GM12878 (cell line): ENCODE measurements at regions not wholly inside any gene's neighbourhood (a gene's known extent, or its start where the extent isn't known, plus 50 kb on each side); places are given as distances from the start of the nearest gene placed in this dataset.

Experiments used
- ATAC-seq: fragments of 200-7000 bp; cut with Tn5 transposase; 3 replicates; pipeline ENCODE4 v1.9.1; 2020; ENCODE audit warnings: mild to moderate bottlenecking, moderate library complexity
- BruUV-seq: library from RNA; stranded (reverse); fragments of 400-500 nt; replicated peaks from 2 replicates; lab custom pipeline; 2021; lab: Mats Ljungman, UMichigan
- CTCF ChIA-PET: fragments of 300-600 bp; sonication (Branson Sonifier 250); formaldehyde crosslinking; extraction: SDS; loops from one replicate; lab custom pipeline; 2021; ENCODE audit warnings: inconsistent platforms; lab: Yijun Ruan, JAX
- POLR2A ChIA-PET: fragments of 350-600 bp; formaldehyde crosslinking; extraction: SDS; loops from one replicate; lab custom pipeline; 2021; ENCODE audit warnings: inconsistent platforms; lab: Charles Lee
- RAD21 ChIA-PET: fragments of 300-600 bp; sonication (Branson Sonifier 250); formaldehyde crosslinking; loops from one replicate; lab custom pipeline; 2023; ENCODE audit warnings: antibody characterized with exemption; ENCODE audit not compliant: unreplicated experiment; lab: Charles Lee
- SMC1A ChIA-PET: fragments of 300-600 bp; sonication (Branson Sonifier 250); formaldehyde crosslinking; loops from one replicate; lab custom pipeline; 2023; ENCODE audit not compliant: unreplicated experiment, uncharacterized antibody; lab: Charles Lee
- DNase-seq: peaks from one replicate; pipeline ENCODE4 v3.0.0-alpha.2; 2011; ENCODE audit warnings: low read depth, low spot score
- FAIRE-seq: peaks from 3 replicates; lab custom pipeline; 2011; peaks lifted over from hg19 to GRCh38; lab: Jason Lieb, UNC
- H2AFZ ChIP-seq: 2 replicates; pipeline ENCODE4 v1.6.0; 2011; ENCODE audit warnings: low read depth, low read length, control low read depth; ENCODE audit not compliant: control insufficient read depth
- H3K27ac ChIP-seq: 2 replicates; pipeline ENCODE4 v1.5.1; 2011; ENCODE audit warnings: control low read depth; ENCODE audit not compliant: control insufficient read depth, insufficient read depth
- H3K27me3 ChIP-seq, 2 experiments: replicated peaks in 1 of 2; 2 replicates each; pipeline versions ENCODE4 v1.6.0 to v1.6.1; 2011; ENCODE audit warnings: low read length in 1 of 2; ENCODE audit not compliant: control insufficient read depth in 2 of 2, insufficient read depth in 2 of 2
- H3K36me3 ChIP-seq, 2 experiments: 2 replicates each; pipeline ENCODE4 v1.5.1; 2011; ENCODE audit warnings: low read length in 1 of 2; ENCODE audit not compliant: control insufficient read depth in 2 of 2, insufficient read depth in 2 of 2
- H3K4me1 ChIP-seq: 2 replicates; pipeline ENCODE4 v1.6.1; 2011; ENCODE audit warnings: mild to moderate bottlenecking, low read length, moderate library complexity, mixed read lengths; ENCODE audit not compliant: control insufficient read depth, insufficient read depth
- H3K4me2 ChIP-seq: 2 replicates; pipeline ENCODE4 v1.6.0; 2011; ENCODE audit warnings: control low read depth; ENCODE audit not compliant: control insufficient read depth, insufficient read depth
- H3K4me3 ChIP-seq: fragments of 200-600 bp; sonication (generic); 2 replicates; pipeline ENCODE4 v1.5.1; 2016
- H3K79me2 ChIP-seq: 2 replicates; pipeline ENCODE4 v1.6.0; 2011; ENCODE audit warnings: low read length; ENCODE audit not compliant: control insufficient read depth, insufficient read depth
- H3K9ac ChIP-seq: 2 replicates; pipeline ENCODE4 v1.8.0; 2011; ENCODE audit warnings: low read length, control low read depth, mixed read lengths; ENCODE audit not compliant: control insufficient read depth, insufficient read depth
- H3K9me3 ChIP-seq: replicated peaks from 3 replicates; pipeline ENCODE4 v1.5.1; 2011; ENCODE audit warnings: mild to moderate bottlenecking, low read length; ENCODE audit not compliant: control insufficient read depth, insufficient read depth
- H4K20me1 ChIP-seq: 2 replicates; pipeline ENCODE4 v1.6.0; 2011; ENCODE audit not compliant: control insufficient read depth, insufficient read depth
- JUNB ChIP-seq: IDR thresholded peaks from 2 replicates; pipeline ENCODE4 v1.6.1; 2016; ENCODE audit warnings: antibody characterized with exemption, mild to moderate bottlenecking
- SUPT20H ChIP-seq: IDR thresholded peaks from 2 replicates; pipeline ENCODE4 v1.6.1; 2011; ENCODE audit warnings: low read depth, mild to moderate bottlenecking, low read length, moderate library complexity, borderline replicate concordance; ENCODE audit not compliant: control insufficient read depth
- TCF12 ChIP-seq: IDR thresholded peaks from 2 replicates; pipeline ENCODE4 v1.6.1; 2011; ENCODE audit warnings: low read depth, mild to moderate bottlenecking, low read length
- TCF7 ChIP-seq: IDR thresholded peaks from 2 replicates; pipeline ENCODE4 v1.6.1; 2014; ENCODE audit warnings: antibody characterized with exemption, borderline replicate concordance
- USF2 ChIP-seq: IDR thresholded peaks from 2 replicates; pipeline ENCODE4 v1.6.1; 2011; ENCODE audit warnings: low read depth, low read length, improper control_type of control experiment, borderline replicate concordance
- ZNF24 ChIP-seq: fragments of 450-650 bp; IDR thresholded peaks from 2 replicates; pipeline ENCODE4 v1.6.1; 2017; ENCODE audit warnings: antibody characterized with exemption, mild to moderate bottlenecking
- WGBS: methylation state at CpG from one replicate; pipeline ENCODE4 v1.1.6; 2016; ENCODE audit warnings: low lambda C conversion rate; ENCODE audit not compliant: insufficient replicate concordance, insufficient coverage; ENCODE audit errors: missing lambda C conversion rate; 5-methylcytosine and 5-hydroxymethylcytosine counted together
- in situ Hi-C: fragments of 300-500 bp; cut with MboI; formaldehyde crosslinking; loops from 9 replicates; pipeline ENCODE4 v1.14.3; 2018; ENCODE audit warnings: mixed read lengths
- intact Hi-C: fragments of 100-400 bp; cut with micrococcal nuclease; formaldehyde crosslinking; loops from one replicate; pipeline ENCODE4 v1.14.2; 2022; ENCODE audit not compliant: unreplicated experiment
- TF ChIP-seq, protein P1 (sequence below): fragments of 450-650 bp; IDR thresholded peaks from 2 replicates; pipeline ENCODE4 v1.6.1; 2014; ENCODE audit warnings: mild to moderate bottlenecking
- TF ChIP-seq, protein P2 (sequence below): IDR thresholded peaks from 2 replicates; pipeline ENCODE4 v1.6.1; 2012; ENCODE audit warnings: mild to moderate bottlenecking, low read depth, low read length

DNA sequence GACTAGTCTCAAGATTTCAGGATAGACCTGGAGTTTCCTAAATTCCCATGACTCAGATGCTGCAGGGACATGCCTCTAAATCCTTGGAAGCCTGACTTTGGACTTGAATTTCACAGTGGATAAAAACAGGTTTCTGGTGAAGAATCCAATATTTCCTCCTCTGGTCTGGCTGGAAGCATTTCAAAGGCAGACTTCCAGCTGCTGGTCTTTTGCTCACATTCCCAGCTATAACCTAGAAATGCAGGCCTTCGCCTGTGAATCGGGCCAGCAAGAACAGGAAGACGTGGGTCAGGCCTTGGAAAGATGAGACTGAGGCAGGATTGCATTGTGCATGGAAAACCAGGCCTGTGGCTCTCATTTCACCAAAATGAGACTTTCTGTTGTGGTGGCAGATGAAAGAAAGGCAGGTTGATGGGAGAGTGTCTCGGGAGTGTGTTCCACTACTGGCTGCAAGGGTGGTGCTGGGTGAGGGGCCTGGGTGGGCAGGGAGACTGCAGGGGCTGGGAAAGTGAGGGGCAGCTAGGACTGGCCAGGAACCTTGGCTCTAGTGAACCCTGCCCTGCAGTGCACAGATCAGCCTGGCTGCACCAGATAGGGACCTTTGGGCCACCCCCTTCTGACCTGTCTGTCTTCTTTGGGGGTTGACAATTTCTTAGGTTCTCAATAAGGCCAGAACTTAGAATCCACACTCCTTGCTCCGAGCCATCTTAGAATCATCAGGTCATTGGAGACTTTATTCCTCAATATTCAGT lies 488.8 kb upstream of the MKI67 start:
- TF ChIP-seq JUNB = no peak
- TF ChIP-seq, protein P1, sequence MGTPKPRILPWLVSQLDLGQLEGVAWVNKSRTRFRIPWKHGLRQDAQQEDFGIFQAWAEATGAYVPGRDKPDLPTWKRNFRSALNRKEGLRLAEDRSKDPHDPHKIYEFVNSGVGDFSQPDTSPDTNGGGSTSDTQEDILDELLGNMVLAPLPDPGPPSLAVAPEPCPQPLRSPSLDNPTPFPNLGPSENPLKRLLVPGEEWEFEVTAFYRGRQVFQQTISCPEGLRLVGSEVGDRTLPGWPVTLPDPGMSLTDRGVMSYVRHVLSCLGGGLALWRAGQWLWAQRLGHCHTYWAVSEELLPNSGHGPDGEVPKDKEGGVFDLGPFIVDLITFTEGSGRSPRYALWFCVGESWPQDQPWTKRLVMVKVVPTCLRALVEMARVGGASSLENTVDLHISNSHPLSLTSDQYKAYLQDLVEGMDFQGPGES = no peak
- no peak for TF ChIP-seq TCF7
- TF ChIP-seq, protein P2, sequence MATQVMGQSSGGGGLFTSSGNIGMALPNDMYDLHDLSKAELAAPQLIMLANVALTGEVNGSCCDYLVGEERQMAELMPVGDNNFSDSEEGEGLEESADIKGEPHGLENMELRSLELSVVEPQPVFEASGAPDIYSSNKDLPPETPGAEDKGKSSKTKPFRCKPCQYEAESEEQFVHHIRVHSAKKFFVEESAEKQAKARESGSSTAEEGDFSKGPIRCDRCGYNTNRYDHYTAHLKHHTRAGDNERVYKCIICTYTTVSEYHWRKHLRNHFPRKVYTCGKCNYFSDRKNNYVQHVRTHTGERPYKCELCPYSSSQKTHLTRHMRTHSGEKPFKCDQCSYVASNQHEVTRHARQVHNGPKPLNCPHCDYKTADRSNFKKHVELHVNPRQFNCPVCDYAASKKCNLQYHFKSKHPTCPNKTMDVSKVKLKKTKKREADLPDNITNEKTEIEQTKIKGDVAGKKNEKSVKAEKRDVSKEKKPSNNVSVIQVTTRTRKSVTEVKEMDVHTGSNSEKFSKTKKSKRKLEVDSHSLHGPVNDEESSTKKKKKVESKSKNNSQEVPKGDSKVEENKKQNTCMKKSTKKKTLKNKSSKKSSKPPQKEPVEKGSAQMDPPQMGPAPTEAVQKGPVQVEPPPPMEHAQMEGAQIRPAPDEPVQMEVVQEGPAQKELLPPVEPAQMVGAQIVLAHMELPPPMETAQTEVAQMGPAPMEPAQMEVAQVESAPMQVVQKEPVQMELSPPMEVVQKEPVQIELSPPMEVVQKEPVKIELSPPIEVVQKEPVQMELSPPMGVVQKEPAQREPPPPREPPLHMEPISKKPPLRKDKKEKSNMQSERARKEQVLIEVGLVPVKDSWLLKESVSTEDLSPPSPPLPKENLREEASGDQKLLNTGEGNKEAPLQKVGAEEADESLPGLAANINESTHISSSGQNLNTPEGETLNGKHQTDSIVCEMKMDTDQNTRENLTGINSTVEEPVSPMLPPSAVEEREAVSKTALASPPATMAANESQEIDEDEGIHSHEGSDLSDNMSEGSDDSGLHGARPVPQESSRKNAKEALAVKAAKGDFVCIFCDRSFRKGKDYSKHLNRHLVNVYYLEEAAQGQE = no peak
- no peak for TF ChIP-seq USF2
- no peak for TF ChIP-seq SUPT20H
- TF ChIP-seq ZNF24 = no peak
- no peak for TF ChIP-seq TCF12
- Histone ChIP-seq H3K4me2 (no peak overlapping the region), H3K4me3 (no peak overlapping the region), H3K27ac (no peak overlapping the region), H3K9me3 (no peaks in the 10 kb centered on the region), H3K9ac (no peak overlapping the region), H3K36me3 (no peaks in the 10 kb centered on the region), H3K79me2 (no peaks in the 10 kb centered on the region), H3K27me3 (no peaks in the 10 kb centered on the region), H4K20me1 (no peaks in the 10 kb centered on the region), H3K4me1 (no peaks in the 10 kb centered on the region), H2AFZ (no peak overlapping the region)
- FAIRE-seq (no peak), DNase-seq (no peak), ATAC-seq (no peak)
- 8% methylated on average over 5 of the region's 5 CpGs for WGBS
- ChIA-PET SMC1A (no interaction called here), POLR2A (no interaction called here), RAD21 (no interaction called here), CTCF (no interaction called here)
- BruUV-seq = no TSS peak
- in situ Hi-C loops (no loop called here), intact Hi-C loops (no loop called here)
